ENCODE measurements at regions not wholly inside any gene's neighbourhood (a gene's known extent, or its start where the extent isn't known, plus 50 kb on each side); places are given as distances from the start of the nearest gene placed in this dataset.
A peak's percentile ranks its signal among the peaks of the same experiment; 100 is the strongest.

GRCh38 chr20:40797425-40797824 lies 108.4 kb upstream of the MAFB start:
- no peaks in the 10 kb centered on the region for H3K27me3 ChIP-seq (ENCODE audit: control insufficient read depth in 2 of 2, insufficient read depth in 2 of 2, low read length in 2 of 2)
- no peaks in the 10 kb centered on the region for H3K79me2 ChIP-seq (ENCODE audit: control insufficient read depth, insufficient read depth, low read length)
- 0% methylated on average over 4 of the region's 4 CpGs for WGBS (ENCODE audit: insufficient coverage, low coverage, missing lambda C conversion rate)
- H2AFZ ChIP-seq (ENCODE audit: low read depth, low read length) = no peak overlapping the region
- no peaks in the 10 kb centered on the region for H3K9me3 ChIP-seq (replicated peaks; ENCODE audit: control insufficient read depth, insufficient read depth, low read depth, low read length)
- in situ Hi-C loops (cut with MboI) (no loop called here), intact Hi-C loops (cut with micrococcal nuclease) (loop anchor here (2.0 kb wide), 1 partner anchor 149 kb away; no protein-coding TSS in a partner anchor)
- TF ChIP-seq XRCC5 (IDR thresholded peaks at IDR 0.05; ENCODE audit: low read depth, low read length) (no peak), PTBP1 (IDR thresholded peaks at IDR 0.05; ENCODE audit: low read depth, low read length) (no peak), SMC3 (conservative IDR thresholded peaks at IDR 0.05; ENCODE audit: insufficient read depth, low read depth, low read length) (peak; percentile 31; the same call in 1 of the 2 replicates), ZNF3 (CRISPR knock-in tag; IDR thresholded peaks at IDR 0.05) (no peak), POLR2G (IDR thresholded peaks at IDR 0.05; ENCODE audit: low read depth, low read length) (no peak), ZNF77 (CRISPR knock-in tag; IDR thresholded peaks at IDR 0.05) (no peak), CTBP1 (IDR thresholded peaks at IDR 0.05; ENCODE audit: borderline replicate concordance) (no peak), ZNF764 (CRISPR knock-in tag; IDR thresholded peaks at IDR 0.05; ENCODE audit: low read depth) (no peak), HNRNPUL1 (IDR thresholded peaks at IDR 0.05; ENCODE audit: low read length) (no peak), TAF15 (IDR thresholded peaks at IDR 0.05; ENCODE audit: low read depth, low read length) (no peak), CTCF (IDR thresholded peaks at IDR 0.05 in 2 of 3, conservative IDR thresholded peaks at IDR 0.05 in 1 of 3; ENCODE audit: insufficient read depth in 2 of 3, low read depth in 1 of 3, low read length in 3 of 3) (peak; percentile 43 to 66 (median 61); a peak in 5 of 6 replicates), ID3 (CRISPR knock-in tag; IDR thresholded peaks at IDR 0.05) (no peak), ID3 (tag; IDR thresholded peaks at IDR 0.05) (no peak), RAD21 (CRISPR knock-in tag; conservative IDR thresholded peaks at IDR 0.05 in 1 of 2, IDR thresholded peaks at IDR 0.05 in 1 of 2) (peak in 1 of 2 experiments; percentile 50; a peak in 2 of 4 replicates)
- no peak for FAIRE-seq
- H4K20me1 ChIP-seq (replicated peaks; ENCODE audit: control insufficient read depth, insufficient read depth, low read length) = no peaks in the 10 kb centered on the region
- no peaks in the 10 kb centered on the region for H3K36me3 ChIP-seq (ENCODE audit: control insufficient read depth, insufficient read depth, low read length)
- H3K27ac ChIP-seq (ENCODE audit: extremely low read depth, low read depth, low read length) = no peak overlapping the region
- H3K4me3 ChIP-seq = no peak overlapping the region
- BruUV-seq (replicated peaks) = no TSS peak
- no peak overlapping the region for H3K9ac ChIP-seq (ENCODE audit: insufficient read depth in 1 of 2, low read depth in 2 of 2, low read length in 2 of 2)
- peak in 2 of 4 experiments; percentile 29 to 31 for DNase-seq (ENCODE audit: extremely low read depth in 1 of 4, low spot score in 3 of 4)
- no peaks in the 10 kb centered on the region for H3K9me1 ChIP-seq (ENCODE audit: control insufficient read depth, insufficient read depth, low read length)
- H3K4me1 ChIP-seq (replicated peaks in 1 of 2; ENCODE audit: control insufficient read depth in 2 of 2, insufficient read depth in 2 of 2, low read length in 2 of 2) = no peaks in the 10 kb centered on the region
- peak; percentile 81 for ATAC-seq
- no peak overlapping the region for H3K4me2 ChIP-seq (ENCODE audit: insufficient read depth, low read length)
- POLR2A ChIA-PET = interaction anchor here (0.6 to 0.9 kb wide), 5 partner anchors 15 to 479 kb away, joined by 3 read pairs; no protein-coding TSS in a partner anchor
- CTCF ChIA-PET (ENCODE audit: low intra/inter-chr PET ratio) = interaction anchor here (1.1 kb wide), 1 partner anchor 166 kb away, joined by 4 read pairs; no protein-coding TSS in a partner anchor

Data from K562 (cell line).